ENCODE measurements at regions not wholly inside any gene's neighbourhood (a gene's known extent, or its start where the extent isn't known, plus 50 kb on each side); places are given as distances from the start of the nearest gene placed in this dataset.

DNA sequence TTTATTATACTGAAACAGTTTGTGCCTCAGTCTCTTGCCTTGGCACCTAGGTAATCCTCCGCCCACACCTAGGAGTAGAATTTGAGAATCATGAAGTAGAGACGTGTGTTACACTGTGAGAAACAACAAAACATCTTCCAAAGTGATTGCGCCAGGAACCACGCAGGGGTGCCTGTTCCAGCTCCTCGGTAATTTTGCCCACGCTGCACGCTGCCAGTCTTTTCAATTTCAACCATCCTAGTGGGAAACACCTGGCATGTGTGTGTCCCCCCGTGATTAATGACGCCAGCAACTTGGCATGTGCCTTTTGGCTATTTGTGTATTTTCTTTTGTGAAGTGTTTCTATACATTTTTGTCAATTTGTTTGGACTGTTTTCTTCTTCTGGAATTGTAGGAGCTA lies 919.1 kb downstream of the BRD1 start:
- ATAC-seq: no peak
- H3K4me3 ChIP-seq: no peak overlapping the region
- no peaks in the 10 kb centered on the region for H3K9me3 ChIP-seq
- H3K4me1 ChIP-seq: no peaks in the 10 kb centered on the region
- TF ChIP-seq, protein P1, sequence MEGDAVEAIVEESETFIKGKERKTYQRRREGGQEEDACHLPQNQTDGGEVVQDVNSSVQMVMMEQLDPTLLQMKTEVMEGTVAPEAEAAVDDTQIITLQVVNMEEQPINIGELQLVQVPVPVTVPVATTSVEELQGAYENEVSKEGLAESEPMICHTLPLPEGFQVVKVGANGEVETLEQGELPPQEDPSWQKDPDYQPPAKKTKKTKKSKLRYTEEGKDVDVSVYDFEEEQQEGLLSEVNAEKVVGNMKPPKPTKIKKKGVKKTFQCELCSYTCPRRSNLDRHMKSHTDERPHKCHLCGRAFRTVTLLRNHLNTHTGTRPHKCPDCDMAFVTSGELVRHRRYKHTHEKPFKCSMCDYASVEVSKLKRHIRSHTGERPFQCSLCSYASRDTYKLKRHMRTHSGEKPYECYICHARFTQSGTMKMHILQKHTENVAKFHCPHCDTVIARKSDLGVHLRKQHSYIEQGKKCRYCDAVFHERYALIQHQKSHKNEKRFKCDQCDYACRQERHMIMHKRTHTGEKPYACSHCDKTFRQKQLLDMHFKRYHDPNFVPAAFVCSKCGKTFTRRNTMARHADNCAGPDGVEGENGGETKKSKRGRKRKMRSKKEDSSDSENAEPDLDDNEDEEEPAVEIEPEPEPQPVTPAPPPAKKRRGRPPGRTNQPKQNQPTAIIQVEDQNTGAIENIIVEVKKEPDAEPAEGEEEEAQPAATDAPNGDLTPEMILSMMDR (IDR thresholded peaks at IDR 0.05): no peak
- no peak for TF ChIP-seq POLR2A (IDR thresholded peaks at IDR 0.05)
- peak in 1 of 5 donors; percentile 7 for DNase-seq
- no peak overlapping the region for H3K27ac ChIP-seq
- H3K36me3 ChIP-seq: no peaks in the 10 kb centered on the region
- WGBS, 4 donors: 79 to 85% (median 81%) methylated on average over 9 of the region's 9 CpGs
- peaks cover 0 to 17% (median 0%) of the 10 kb centered on the region in 9 donors for H3K27me3 ChIP-seq
- intact Hi-C loops (cut with DNase I): no loop called here

DNA sequence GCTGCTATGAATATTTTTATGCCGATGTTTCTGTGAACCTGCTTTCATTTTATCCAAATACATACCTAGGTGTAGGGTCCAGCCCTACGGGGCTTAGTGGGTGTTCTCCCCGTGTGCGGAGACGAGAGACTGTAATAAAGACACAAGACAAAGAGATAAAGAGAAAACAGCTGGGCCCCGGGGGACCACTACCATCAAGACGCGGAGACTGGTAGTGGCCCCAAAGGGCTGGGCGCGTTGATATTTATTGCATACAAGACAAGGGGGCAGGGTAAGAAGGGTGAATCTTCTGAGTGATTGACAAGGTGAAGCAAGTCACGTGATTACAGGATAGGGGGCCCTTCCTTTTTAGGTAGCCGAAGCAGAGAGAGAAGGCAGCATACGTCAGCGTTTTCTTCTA lies 920.1 kb downstream of the BRD1 start:
- ATAC-seq: no peak
- WGBS, 4 donors: 63 to 75% (median 70%) methylated on average over 14 of the region's 14 CpGs
- TF ChIP-seq POLR2A (IDR thresholded peaks at IDR 0.05): no peak
- TF ChIP-seq, protein P1 (IDR thresholded peaks at IDR 0.05): no peak

DNA sequence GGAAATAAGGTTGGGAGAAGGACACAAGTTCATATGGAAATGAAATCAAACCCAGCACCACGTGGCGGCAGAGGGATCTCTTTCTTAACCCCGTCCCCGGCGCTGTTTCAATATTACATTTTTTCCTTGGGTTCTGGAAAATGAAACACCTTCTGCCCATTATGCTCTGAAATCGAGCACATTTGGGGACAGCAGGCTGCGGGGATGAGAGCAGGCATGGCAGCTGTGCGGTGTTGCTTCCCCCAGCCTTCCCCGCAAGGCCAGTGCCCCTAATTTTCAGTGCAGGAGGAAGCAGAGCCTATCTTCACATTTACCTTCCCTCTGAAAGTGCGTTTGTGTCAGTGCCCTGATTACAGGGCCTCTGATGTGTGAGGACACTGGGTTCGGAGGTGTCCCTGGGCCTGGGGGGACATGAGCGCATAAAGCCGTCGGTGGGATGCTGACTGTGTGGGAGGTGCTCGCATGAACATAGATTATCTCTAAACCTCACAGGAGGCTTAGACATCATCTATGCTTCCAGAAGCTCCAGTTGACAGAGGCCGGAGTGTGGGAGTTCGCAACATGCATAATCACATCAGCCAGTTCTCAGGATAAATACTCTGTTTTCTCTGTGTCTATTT lies 921.3 kb downstream of the BRD1 start:
- WGBS, 4 donors: 60 to 74% (median 71%) methylated on average over 17 of the region's 17 CpGs
- Histone ChIP-seq H3K9me3 (no peaks in the 10 kb centered on the region), H3K27me3 (peaks cover 0 to 14% (median 0%) of the 10 kb centered on the region in 9 donors), H3K4me3 (no peak overlapping the region), H3K4me1 (no peaks in the 10 kb centered on the region), H3K27ac (no peak overlapping the region), H3K36me3 (no peaks in the 10 kb centered on the region)
- DNase-seq (no peak), ATAC-seq (no peak)
- intact Hi-C loops (cut with DNase I): no loop called here
- TF ChIP-seq, protein P1 (IDR thresholded peaks at IDR 0.05): no peak
- TF ChIP-seq POLR2A (IDR thresholded peaks at IDR 0.05): no peak

More for the DNA sequence above, 920.1 kb downstream of the BRD1 start:
- no peaks in the 10 kb centered on the region for H3K9me3 ChIP-seq
- no peaks in the 10 kb centered on the region for H3K4me1 ChIP-seq
- no peaks in the 10 kb centered on the region for H3K36me3 ChIP-seq
- H3K4me3 ChIP-seq: no peak overlapping the region
- DNase-seq: peak in 1 of 5 donors; percentile 28
- intact Hi-C loops (cut with DNase I): no loop called here
- H3K27me3 ChIP-seq: peaks cover 0 to 14% (median 0%) of the 10 kb centered on the region in 9 donors
- H3K27ac ChIP-seq: no peak overlapping the region

DNA sequence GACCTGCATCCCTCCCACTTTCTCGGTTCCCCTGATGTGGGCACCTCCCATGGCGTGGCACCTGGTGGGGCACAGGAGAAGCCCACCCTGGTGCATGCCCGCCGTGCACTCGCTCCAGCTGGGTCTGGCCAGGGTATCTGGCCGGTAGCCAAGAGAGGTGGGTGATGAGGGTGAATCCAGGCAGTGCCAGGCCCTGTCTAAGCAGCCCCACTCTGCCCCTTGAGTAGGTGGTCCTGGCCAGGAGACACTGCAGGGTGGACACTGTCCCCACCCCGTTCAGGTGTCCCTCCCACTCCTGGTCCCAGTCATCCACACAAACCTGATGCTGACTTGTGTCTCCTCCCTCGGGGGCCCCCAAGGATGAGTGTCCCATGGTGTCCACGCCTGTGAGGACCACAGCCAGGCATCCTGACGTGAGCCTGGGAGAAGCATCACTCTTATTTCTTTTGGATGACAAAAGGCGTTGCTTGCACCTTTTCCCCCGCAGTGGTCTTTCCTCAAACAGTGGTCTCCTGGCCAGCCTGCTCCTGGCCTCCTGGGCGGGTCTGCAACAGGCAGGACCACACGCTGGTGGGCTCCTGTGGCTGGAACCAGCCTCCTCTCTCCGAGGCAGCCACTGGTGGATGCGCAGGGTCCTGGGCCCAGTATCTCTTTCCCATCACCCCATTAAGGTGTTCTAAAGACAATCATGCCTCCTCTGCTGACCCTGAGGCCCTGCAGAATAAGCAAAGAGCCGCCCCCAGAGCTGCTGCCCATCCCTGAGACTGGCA lies 922.3 kb downstream of the BRD1 start:
- intact Hi-C loops (cut with DNase I): no loop called here
- H3K4me3 ChIP-seq: no peak overlapping the region
- ATAC-seq: no peak
- DNase-seq: peak in 2 of 5 donors; percentile 14 to 33
- H3K4me1 ChIP-seq: no peaks in the 10 kb centered on the region
- TF ChIP-seq, protein P1 (IDR thresholded peaks at IDR 0.05): no peak
- TF ChIP-seq POLR2A (IDR thresholded peaks at IDR 0.05): no peak
- no peaks in the 10 kb centered on the region for H3K36me3 ChIP-seq
- 79 to 86% (median 81%) methylated on average over 15 to 17 of the region's 17 CpGs for WGBS, 4 donors
- H3K9me3 ChIP-seq: no peaks in the 10 kb centered on the region
- H3K27me3 ChIP-seq: peaks cover 0 to 14% (median 0%) of the 10 kb centered on the region in 9 donors
- no peak overlapping the region for H3K27ac ChIP-seq

Measured in heart left ventricle (tissue), 16 donors.